GM23338 (cell line): ENCODE measurements at regions not wholly inside any gene's neighbourhood (a gene's known extent, or its start where the extent isn't known, plus 50 kb on each side); places are given as distances from the start of the nearest gene placed in this dataset.
A peak's percentile ranks its signal among the peaks of the same experiment; 100 is the strongest.

Experiments
- ATAC-seq: fragments of 200-7000 bp; cut with Tn5 transposase; 3 replicates; pipeline ENCODE4 v1.9.1; 2020
- DNase-seq: peaks from one replicate; pipeline ENCODE4 v3.0.0-alpha.2; 2015; ENCODE audit warnings: low spot score
- H2AFZ ChIP-seq: fragments of 200-600 bp; sonication (generic); 2 replicates; pipeline ENCODE4 v1.8.0; 2016; ENCODE audit warnings: antibody characterized with exemption, mild to moderate bottlenecking, moderate library complexity
- H3F3A ChIP-seq: fragments of 200-600 bp; sonication (generic); replicated peaks from 2 replicates; pipeline ENCODE4 v1.8.0; 2017; ENCODE audit warnings: antibody characterized with exemption, mixed run types, low read depth
- H3K27ac ChIP-seq: fragments of 200-600 bp; sonication (generic); 2 replicates; pipeline ENCODE4 v1.6.1; 2016; ENCODE audit warnings: low read depth
- H3K27me3 ChIP-seq: fragments of 200-600 bp; sonication (generic); 2 replicates; pipeline ENCODE4 v1.8.0; 2016; ENCODE audit warnings: mild to moderate bottlenecking, mixed run types, moderate library complexity; ENCODE audit not compliant: insufficient read depth
- H3K36me3 ChIP-seq: fragments of 200-600 bp; sonication (generic); 2 replicates; pipeline ENCODE4 v1.8.0; 2016; ENCODE audit warnings: mild to moderate bottlenecking; ENCODE audit not compliant: insufficient read depth
- H3K4me1 ChIP-seq: fragments of 200-600 bp; sonication (generic); 2 replicates; pipeline ENCODE4 v1.8.0; 2016; ENCODE audit warnings: mild to moderate bottlenecking, moderate library complexity; ENCODE audit not compliant: insufficient read depth
- H3K4me2 ChIP-seq: fragments of 200-600 bp; sonication (generic); 2 replicates; pipeline ENCODE4 v1.7.1; 2017; ENCODE audit warnings: mixed run types
- H3K4me3 ChIP-seq: fragments of 200-600 bp; sonication (generic); 2 replicates; pipeline ENCODE4 v1.6.1; 2016; ENCODE audit warnings: mixed run types
- H3K79me2 ChIP-seq: fragments of 200-600 bp; sonication (generic); replicated peaks from 2 replicates; pipeline ENCODE4 v1.8.0; 2017; ENCODE audit warnings: mild to moderate bottlenecking; ENCODE audit not compliant: insufficient read depth
- H3K9me2 ChIP-seq: fragments of 200-600 bp; sonication (generic); 2 replicates; pipeline ENCODE4 v1.8.0; 2017; ENCODE audit not compliant: insufficient read depth
- H4K20me1 ChIP-seq: fragments of 200-600 bp; sonication (generic); replicated peaks from 2 replicates; pipeline ENCODE4 v1.8.0; 2017; ENCODE audit warnings: mild to moderate bottlenecking; ENCODE audit not compliant: insufficient read depth
- H3K27ac Mint-ChIP-seq: 2 replicates; pipeline ENCODE4 v1.8.0; 2020; ENCODE audit warnings: inconsistent platforms, mild to moderate bottlenecking, moderate library complexity, mixed read lengths
- H3K27me3 Mint-ChIP-seq: 3 replicates; pipeline ENCODE4 v1.8.0; 2022; ENCODE audit warnings: low read depth, mild to moderate bottlenecking, moderate library complexity, mixed read lengths, inconsistent platforms; ENCODE audit not compliant: insufficient read depth, poor library complexity
- H3K36me3 Mint-ChIP-seq: 3 replicates; pipeline ENCODE4 v1.8.0; 2021; ENCODE audit warnings: low read depth, mild to moderate bottlenecking, inconsistent platforms, moderate library complexity, mixed read lengths
- H3K4me1 Mint-ChIP-seq: 3 replicates; pipeline ENCODE4 v1.8.0; 2020; ENCODE audit warnings: mild to moderate bottlenecking, inconsistent platforms, mixed read lengths
- H3K4me3 Mint-ChIP-seq: 3 replicates; pipeline ENCODE4 v1.8.0; 2021; ENCODE audit warnings: moderate library complexity, mild to moderate bottlenecking, inconsistent platforms, mixed read lengths
- H3K9me3 Mint-ChIP-seq: 3 replicates; pipeline ENCODE4 v1.8.0; 2020; ENCODE audit warnings: moderate library complexity, mild to moderate bottlenecking, inconsistent platforms, mixed read lengths
- ETS1 ChIP-seq: IDR thresholded peaks from 2 replicates; pipeline ENCODE4 v1.6.1; 2016; ENCODE audit warnings: antibody characterized with exemption
- EZH2 ChIP-seq: fragments of 200-600 bp; sonication (generic); IDR thresholded peaks from one replicate; pipeline ENCODE4 v1.8.0; 2017; ENCODE audit warnings: antibody characterized with exemption, mild to moderate bottlenecking, low read depth; ENCODE audit not compliant: unreplicated experiment
- JUNB ChIP-seq: IDR thresholded peaks from one replicate; pipeline ENCODE4 v1.6.1; 2016; ENCODE audit warnings: antibody characterized with exemption; ENCODE audit not compliant: unreplicated experiment
- NANOG ChIP-seq: IDR thresholded peaks from 2 replicates; pipeline ENCODE4 v1.6.1; 2016; ENCODE audit warnings: antibody characterized with exemption, borderline replicate concordance
- REST ChIP-seq: IDR thresholded peaks from one replicate; pipeline ENCODE4 v1.6.1; 2018; ENCODE audit warnings: antibody characterized with exemption; ENCODE audit not compliant: unreplicated experiment
- STAT1 ChIP-seq: IDR thresholded peaks from one replicate; pipeline ENCODE4 v1.6.1; 2016; ENCODE audit warnings: antibody characterized with exemption; ENCODE audit not compliant: unreplicated experiment
- ZNF331 ChIP-seq: fragments of 250-450 bp; sonication (Bioruptor Pico); IDR thresholded peaks from 2 replicates; pipeline ENCODE4 v1.5.0; 2020; ENCODE audit warnings: low read depth, mild to moderate bottlenecking, moderate library complexity

- Histone ChIP-seq H3K27ac (no peak overlapping the region), H3K4me1 (peaks cover 11% of the 10 kb centered on the region; the same call in 1 of the 2 replicates), H3K79me2 (no peaks in the 10 kb centered on the region), H3F3A (0 out of 2 replicates have a peak, but pooled peaks cover 5% of the 10 kb centered on the region), H4K20me1 (no peaks in the 10 kb centered on the region), H3K9me2 (no peaks in the 10 kb centered on the region), H3K4me3 (no peak overlapping the region), H2AFZ (peak overlapping the region; percentile 63; the same call in 1 of the 2 replicates), H3K4me2 (0 out of 2 replicates have a peak overlapping the region, but pooled peaks have one; percentile 49), H3K27me3 (no peaks in the 10 kb centered on the region), H3K36me3 (no peaks in the 10 kb centered on the region; the same call in 1 of the 2 replicates)
- H3K4me1 Mint-ChIP-seq: peaks cover 41% of the 10 kb centered on the region
- no peak for TF ChIP-seq ZNF331 (CRISPR knock-in tag)
- TF ChIP-seq STAT1: no peak
- TF ChIP-seq JUNB: no peak
- TF ChIP-seq REST: no peak
- TF ChIP-seq EZH2: no peak
- TF ChIP-seq ETS1: no peak
- TF ChIP-seq NANOG: no peak
- H3K9me3 Mint-ChIP-seq: no peaks in the 10 kb centered on the region
- peak; percentile 94 for ATAC-seq
- peak overlapping the region; percentile 66 for H3K27ac Mint-ChIP-seq
- no peaks in the 10 kb centered on the region for H3K36me3 Mint-ChIP-seq
- H3K27me3 Mint-ChIP-seq: peaks cover 13% of the 10 kb centered on the region
- peak; percentile 90 for DNase-seq
- H3K4me3 Mint-ChIP-seq: no peak overlapping the region; the same call in 2 of the 3 replicates
Observed at GRCh38 chr22:26800858-26801257, 143.5 kb downstream of the MIAT start.

- no peak overlapping the region for H2AFZ ChIP-seq
- no peak overlapping the region for H3K27ac Mint-ChIP-seq
- no peaks in the 10 kb centered on the region for H3K27me3 ChIP-seq
- H3K27me3 Mint-ChIP-seq: peaks cover 13% of the 10 kb centered on the region
- no peak for DNase-seq
- H3K36me3 Mint-ChIP-seq: no peaks in the 10 kb centered on the region
- H3K36me3 ChIP-seq: no peaks in the 10 kb centered on the region; the same call in 1 of the 2 replicates
- H3K4me3 ChIP-seq: no peak overlapping the region
- no peak overlapping the region for H3K4me2 ChIP-seq
- H3K27ac ChIP-seq: no peak overlapping the region
- H3K4me1 Mint-ChIP-seq: peaks cover 37% of the 10 kb centered on the region
- no peaks in the 10 kb centered on the region for H3K79me2 ChIP-seq
- 0 out of 2 replicates have a peak, but pooled peaks cover 5% of the 10 kb centered on the region for H3F3A ChIP-seq
- no peaks in the 10 kb centered on the region for H3K9me2 ChIP-seq
- no peaks in the 10 kb centered on the region for H3K9me3 Mint-ChIP-seq
- H3K4me1 ChIP-seq: peaks cover 11% of the 10 kb centered on the region; the same call in 1 of the 2 replicates
- no peaks in the 10 kb centered on the region for H4K20me1 ChIP-seq
- ATAC-seq: no peak
- no peak overlapping the region for H3K4me3 Mint-ChIP-seq
- TF ChIP-seq NANOG (no peak), ETS1 (no peak), ZNF331 (CRISPR knock-in tag) (no peak), STAT1 (no peak), REST (no peak)
Observed at GRCh38 chr22:26801449-26801848, 144.1 kb downstream of the MIAT start.
